Frontal cortex (tissue), 3 donors: ENCODE measurements at regions not wholly inside any gene's neighbourhood (a gene's known extent, or its start where the extent isn't known, plus 50 kb on each side); places are given as distances from the start of the nearest gene placed in this dataset.

Experiments used
- DNase-seq, 2 donors: peaks; one replicate each; pipeline ENCODE4 v3.0.0; 2012; ENCODE audit warnings: low spot score in 2 of 2
- FAIRE-seq: peaks from 2 replicates; lab custom pipeline; 2012; peaks lifted over from hg19 to GRCh38; lab: Jason Lieb, UNC
- donor health status: control.
- donor health status: control.
- donor health status: control.

GRCh38 chr2:111634995-111635538, 248.9 kb downstream of the ANAPC1 start:
- FAIRE-seq (no peak), DNase-seq (no peak)

- no peak for DNase-seq
- no peak for FAIRE-seq
Measured at GRCh38 chr2:111636905-111637304, 247.1 kb downstream of the ANAPC1 start.

GRCh38 chr2:111638274-111638877, 245.6 kb downstream of the ANAPC1 start:
- DNase-seq: no peak
- no peak for FAIRE-seq

- DNase-seq (no peak), FAIRE-seq (no peak)
Measured at GRCh38 chr2:111640480-111640879, 243.5 kb downstream of the ANAPC1 start.

GRCh38 chr2:111642586-111643327, 241.2 kb downstream of the ANAPC1 start:
- DNase-seq: no peak
- no peak for FAIRE-seq

GRCh38 chr2:111643759-111644158, 240.2 kb downstream of the ANAPC1 start:
- FAIRE-seq (no peak), DNase-seq (no peak)

- FAIRE-seq: no peak
- no peak for DNase-seq
Measured at GRCh38 chr2:111647359-111647758, 236.6 kb downstream of the ANAPC1 start.

DNA sequence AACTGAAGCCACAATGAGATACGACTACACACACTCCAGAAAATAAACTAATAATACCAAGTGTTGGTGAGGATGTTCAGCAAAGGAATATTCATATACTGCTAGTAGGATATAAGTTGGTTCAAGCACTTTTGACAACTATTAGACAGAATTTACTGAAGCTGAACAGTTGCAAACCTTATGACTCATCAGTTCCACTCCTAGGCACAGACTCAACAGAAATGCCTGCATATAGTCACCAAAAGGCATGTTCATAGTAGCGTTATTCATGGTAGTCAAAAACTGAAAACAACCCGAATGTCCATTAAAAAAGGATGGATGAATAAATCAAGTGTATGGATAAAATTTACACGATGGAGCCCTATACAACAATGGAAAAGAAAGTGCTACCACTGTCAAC, 232.0 kb downstream of the ANAPC1 start:
- DNase-seq: no peak
- no peak for FAIRE-seq

GRCh38 chr2:111652681-111653080, 231.3 kb downstream of the ANAPC1 start:
- no peak for FAIRE-seq

GRCh38 chr2:111653103-111653624, 230.8 kb downstream of the ANAPC1 start:
- no peak for FAIRE-seq

More at GRCh38 chr2:111652681-111653080, 231.3 kb downstream of the ANAPC1 start:
- no peak for DNase-seq

GRCh38 chr2:111653913-111654312, 230.1 kb downstream of the ANAPC1 start:
- DNase-seq (no peak), FAIRE-seq (no peak)

More at GRCh38 chr2:111653103-111653624, 230.8 kb downstream of the ANAPC1 start:
- DNase-seq: no peak

DNA sequence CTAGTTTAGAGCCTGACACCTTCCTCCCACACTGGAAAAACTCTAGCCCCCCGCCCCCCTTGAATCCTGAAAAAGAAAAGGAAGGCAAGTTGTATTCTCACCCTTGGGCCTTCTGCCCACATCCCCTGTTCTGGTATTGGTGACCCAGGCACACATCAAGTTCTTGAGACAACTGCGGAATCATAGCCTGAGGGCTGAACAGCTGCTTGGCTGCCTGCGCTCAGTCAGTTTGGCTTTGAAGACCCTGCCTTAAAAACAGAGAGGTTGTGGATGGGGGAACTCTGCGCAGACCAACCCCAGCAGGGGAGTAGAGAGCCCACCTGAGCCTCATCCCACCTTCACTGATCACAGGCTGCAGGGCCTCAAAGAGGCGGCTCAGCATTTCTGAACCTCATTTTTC, 229.2 kb downstream of the ANAPC1 start:
- DNase-seq (no peak), FAIRE-seq (no peak)

- FAIRE-seq: no peak
- DNase-seq: no peak
Measured at GRCh38 chr2:111656436-111656835, 227.6 kb downstream of the ANAPC1 start.

DNA sequence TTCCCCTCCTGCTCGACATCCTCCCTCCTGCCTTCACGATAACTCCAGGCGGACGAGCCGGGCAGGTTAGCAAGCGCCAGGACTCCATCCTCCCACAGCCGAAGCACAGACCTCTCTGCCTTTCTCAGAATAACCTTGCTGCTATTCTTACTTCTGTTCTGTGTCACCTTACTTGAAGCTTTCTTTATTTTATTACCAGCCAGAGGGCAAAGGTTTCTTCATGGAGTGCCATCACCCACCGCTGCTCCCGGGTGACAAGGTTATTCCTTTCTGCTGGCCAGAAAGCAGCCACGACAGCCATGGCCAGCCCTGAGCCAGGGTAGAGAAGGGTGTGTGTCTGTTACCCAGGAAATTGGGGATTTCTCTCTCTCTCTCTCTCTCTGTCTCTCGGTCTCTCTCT, 227.1 kb downstream of the ANAPC1 start:
- no peak for FAIRE-seq
- DNase-seq: no peak

DNA sequence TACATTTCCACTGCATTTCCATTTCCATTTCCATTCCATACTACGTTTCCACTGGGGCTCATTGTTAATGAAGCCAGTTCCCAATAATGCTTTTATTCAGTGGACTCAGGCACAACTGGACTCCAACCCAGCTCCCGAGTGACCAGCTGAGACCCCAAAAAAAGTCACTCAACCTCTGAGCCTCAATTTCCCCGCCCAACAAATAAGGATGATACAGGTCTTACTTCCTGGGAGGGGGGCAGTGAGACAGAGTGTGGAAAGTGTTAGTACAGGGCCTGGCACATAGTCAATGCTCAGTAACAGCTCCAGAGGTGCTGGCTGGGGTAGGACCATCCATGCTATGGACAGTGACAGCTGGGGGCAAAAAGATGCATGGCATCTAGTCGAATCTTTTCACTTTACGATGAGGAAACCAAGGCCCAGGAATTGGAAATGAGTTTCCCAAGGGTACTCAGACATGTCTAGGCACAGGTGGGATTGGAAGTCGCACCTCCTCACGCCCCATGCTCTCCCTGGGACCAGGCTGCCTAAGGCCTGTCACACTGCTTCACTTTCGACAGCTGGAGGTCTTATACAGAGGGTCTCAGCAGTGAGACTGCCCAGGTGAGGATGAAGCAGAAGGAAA, 226.5 kb downstream of the ANAPC1 start:
- DNase-seq (no peak), FAIRE-seq (no peak)

DNA sequence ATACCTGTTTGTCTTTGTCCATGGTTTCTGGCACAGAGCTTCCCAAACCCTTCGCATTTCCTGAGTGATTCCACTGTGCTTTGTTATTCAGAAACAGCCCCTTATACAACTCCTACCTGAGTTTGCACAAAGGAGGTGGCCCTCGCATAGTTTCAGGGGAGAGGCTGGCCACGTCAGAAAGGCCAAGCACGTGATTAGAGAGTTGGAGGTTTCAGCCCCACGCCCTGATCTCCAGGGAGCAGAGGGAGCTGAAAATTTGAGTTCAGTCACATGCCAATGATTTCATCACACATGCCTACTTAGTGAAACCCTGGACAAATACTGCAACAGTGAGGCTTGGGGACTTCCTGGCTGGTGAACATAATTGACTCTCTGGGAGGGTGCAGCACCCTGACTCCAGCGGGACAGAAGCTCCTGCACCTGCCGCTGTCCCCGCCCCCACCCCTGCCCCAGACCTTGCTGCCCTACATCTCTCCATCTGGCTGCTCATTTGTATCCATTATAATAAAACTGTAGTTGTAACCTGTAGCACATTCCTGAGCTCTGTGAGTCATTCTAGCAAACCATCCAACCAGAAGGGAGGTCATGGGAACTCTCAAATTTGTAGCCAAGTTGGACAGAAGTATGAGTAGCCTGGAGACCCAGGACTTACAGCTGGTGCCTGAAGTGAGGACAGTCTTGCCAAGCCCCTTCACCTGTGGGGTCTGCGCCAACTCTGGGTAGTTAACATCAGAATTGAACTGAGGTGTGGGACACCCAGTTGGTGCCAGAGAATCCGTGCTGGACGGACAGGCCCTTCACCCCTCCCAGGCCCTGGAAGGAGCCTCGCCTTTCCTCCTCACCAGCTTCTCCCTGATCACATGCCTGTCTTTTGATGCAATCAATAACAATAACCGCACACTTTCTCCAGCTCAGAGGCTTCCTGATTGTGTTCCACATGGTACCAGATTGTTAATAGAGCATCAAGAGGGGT, 224.3 kb downstream of the ANAPC1 start:
- no peak for FAIRE-seq
- DNase-seq: no peak

GRCh38 chr2:111660811-111661210, 223.2 kb downstream of the ANAPC1 start:
- DNase-seq (no peak), FAIRE-seq (no peak)

DNA sequence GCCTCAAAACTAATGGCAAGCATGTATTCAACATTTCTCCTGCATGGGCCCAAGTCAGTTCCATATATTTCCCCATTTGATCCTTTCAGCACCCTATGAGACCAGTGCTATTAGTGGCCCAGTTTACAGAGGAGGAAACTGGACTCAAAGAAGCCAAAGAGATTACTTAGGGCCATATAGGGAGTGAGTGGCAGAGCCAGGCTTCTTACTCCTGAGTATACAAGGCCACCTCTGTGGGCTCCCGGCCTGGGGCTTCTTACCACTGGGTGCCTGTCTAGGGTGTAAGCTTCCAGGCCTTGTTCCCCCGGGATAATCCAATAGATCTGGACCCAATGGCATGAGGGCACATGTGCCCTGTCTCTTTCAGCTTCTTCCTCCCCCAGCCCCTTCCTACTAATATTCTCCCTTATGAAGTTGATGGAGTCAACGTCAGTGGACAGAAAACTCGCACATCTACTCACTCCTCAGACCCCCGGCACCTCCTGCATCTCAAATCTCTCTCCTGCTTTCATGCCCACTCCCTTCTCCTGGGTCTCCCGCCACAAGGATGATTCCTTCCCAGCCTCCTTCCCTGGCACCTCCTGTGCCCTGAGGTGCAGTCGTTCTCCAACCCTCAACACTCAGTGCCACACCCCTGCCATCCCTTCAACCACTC, 222.6 kb downstream of the ANAPC1 start:
- FAIRE-seq (no peak), DNase-seq (no peak)
